HG03354 (cell line): ENCODE measurements at regions not wholly inside any gene's neighbourhood (a gene's known extent, or its start where the extent isn't known, plus 50 kb on each side); places are given as distances from the start of the nearest gene placed in this dataset.

Experiments used
- ATAC-seq: cut with Tn5 transposase; IDR thresholded peaks from one replicate; pipeline ENCODE4 v1.9.1; 2021; ENCODE audit warnings: mild to moderate bottlenecking; ENCODE audit not compliant: unreplicated experiment, poor library complexity, severe bottlenecking

DNA sequence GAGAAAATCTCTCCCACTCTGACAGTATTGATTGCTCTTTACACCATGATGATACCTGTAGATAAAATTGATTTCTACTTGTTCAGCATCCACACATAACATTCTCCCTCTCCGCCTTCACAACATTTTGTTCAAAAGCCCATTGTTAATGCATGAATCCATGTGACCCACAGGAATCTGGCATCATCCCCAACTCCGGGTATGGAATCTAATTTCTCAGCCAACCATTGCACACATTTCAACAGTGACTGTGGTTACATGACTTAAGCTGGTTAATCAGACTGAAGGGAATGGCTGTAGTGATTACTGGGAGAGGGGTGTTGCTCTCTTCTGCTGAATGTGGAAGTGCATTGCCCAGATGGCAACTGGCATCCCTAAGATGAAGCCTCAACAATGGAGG lies 161.4 kb upstream of the C16orf82 start:
- no peak for ATAC-seq

DNA sequence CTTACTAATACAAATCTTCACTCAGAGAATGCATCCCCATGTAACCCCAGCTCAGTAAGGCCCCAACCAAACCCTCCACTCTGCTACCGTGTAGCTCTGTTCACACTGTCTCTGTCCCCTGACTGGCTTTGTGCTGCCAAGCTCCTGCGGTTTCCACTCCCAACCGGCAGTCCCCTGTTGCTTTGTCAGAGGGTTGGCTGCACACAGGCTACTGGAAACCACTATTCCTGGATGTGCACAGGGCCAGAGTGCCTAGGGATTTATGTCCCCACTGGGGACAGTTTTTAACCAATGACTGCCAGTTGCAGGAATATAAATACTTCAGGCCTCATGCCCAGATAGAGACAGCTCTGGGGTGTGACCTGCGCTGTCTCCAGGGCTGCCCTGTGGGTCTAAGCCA lies 157.1 kb upstream of the C16orf82 start:
- no peak for ATAC-seq

DNA sequence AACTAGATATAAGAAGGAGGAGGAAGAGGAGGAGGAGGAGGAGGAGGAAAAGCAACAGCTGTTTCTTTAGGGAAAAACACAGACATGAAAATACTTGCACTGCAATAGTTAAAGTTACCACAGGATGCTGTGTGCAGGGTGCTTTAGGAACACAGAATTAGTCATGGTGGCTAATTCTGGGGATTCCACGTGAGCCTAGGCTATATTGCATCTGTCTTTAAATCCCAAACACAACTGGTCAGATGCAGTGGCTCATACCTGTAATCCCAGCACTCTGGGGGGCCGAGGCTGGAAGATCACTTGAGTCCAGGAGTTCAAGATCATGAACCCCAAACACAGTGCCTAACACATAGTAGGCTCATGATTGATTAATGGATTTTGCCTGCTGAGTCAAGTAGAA lies 155.3 kb upstream of the C16orf82 start:
- no peak for ATAC-seq

DNA sequence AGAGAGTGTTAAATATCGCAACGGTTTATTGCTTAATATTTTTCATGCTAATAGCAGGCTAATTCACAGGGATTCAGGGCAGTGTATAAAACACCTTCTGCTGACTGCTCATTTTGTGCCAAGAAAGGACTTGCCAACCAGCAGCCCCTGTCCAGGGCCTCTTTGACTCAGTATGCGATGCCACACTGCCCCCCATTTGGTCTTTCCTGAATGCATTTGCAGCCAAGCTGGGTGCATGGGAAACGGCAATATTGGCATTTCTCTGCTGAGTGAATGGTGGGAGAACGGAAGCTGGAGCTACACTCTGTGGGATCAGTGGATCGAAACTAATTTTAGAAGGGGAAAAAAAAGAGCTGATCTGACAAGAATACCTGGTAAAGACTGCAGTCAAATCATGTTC lies 152.9 kb upstream of the C16orf82 start:
- ATAC-seq, result no peak

DNA sequence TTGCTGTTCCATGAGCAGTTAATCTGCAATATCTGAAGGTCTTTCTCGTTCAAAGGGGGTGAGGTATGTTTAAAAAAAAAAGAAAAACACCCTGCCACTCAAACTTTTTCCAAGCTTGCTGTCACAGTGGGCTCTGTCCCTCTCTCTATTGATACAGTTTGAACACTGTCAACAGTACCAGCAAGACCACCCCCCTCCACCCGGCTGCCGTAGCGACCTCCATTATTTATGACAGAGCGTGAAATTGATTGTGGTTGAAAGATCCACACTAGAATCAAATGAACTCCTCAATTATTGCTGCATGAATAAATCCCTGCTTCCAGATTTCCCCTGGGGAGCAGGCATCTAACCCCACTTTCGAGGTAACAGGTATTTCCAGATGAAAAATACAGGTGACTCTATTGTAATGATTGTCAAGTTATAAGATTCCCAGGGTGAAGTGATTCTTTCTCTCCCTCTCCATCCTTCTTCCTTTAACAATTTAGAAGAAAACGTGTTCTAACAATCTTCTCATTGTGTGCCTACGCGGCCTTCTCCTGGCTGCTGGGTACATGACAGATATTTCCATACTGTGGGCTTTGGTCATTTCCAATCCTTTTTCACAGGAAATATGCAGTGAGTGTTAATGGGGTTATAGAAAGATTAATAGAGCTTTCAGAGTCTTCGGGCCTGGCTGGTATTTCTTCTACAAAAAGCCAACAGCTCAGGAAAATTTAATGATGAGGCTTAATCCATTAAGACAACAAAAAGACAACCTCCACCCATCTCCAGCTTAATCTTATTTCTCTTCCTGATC lies 135.7 kb upstream of the C16orf82 start:
- no peak for ATAC-seq

DNA sequence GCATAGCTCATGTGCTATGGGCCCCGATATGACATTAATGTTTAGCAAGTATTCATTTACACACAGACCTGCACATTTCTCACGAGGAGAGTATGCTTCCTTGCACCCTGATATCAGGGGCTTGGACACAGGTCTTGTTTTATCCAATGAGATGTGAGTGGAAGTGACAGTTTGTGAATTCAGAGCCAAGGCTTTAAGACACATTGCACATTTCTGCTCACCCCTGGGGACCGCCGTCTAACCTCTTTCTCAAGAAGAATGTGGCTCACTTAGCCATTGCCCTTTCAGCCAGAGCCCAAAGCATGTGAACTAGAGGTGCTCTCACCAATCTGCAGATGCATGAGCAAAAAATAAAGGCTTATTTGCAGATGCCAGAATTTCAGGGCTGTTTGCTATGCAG lies 116.1 kb upstream of the C16orf82 start:
- ATAC-seq, result no peak

DNA sequence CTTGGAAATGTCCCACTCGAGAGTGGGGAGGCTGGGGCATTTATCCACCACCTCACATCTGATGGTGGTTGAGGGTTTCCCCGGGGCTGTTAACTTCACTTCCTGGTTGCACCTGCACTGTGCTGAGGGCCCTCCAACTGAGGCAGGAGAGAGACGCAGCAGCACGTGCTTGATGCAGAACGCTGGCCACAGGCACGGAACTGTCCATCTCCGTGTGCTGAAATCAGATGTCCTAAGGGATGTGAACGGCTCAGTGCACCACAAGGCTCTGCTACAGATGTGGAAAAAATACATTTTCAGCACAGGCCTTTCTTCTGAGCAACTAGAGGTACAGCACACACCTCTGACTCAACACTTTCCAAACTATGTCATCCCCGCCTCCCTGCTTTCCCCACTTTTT lies 114.8 kb upstream of the C16orf82 start:
- ATAC-seq, result no peak

DNA sequence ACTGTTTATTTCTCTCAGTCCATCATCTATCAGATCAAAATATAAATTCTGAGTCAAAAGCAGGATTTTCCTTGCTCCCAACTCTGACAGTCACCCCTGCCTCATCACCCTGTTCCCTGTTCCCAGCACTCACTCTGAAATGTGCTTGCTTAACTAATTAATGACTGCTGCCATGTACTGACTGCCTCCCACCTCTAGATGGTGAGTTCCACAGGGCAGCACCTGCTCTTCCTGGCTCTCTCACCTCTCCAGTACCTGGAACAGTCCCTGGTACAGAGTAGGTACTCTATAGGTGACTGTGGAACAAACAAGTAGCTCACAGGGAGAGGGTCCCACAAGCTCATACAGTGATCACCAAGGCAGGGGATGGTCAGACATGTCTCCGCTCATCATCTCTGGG lies 114.3 kb upstream of the C16orf82 start:
- no peak for ATAC-seq

DNA sequence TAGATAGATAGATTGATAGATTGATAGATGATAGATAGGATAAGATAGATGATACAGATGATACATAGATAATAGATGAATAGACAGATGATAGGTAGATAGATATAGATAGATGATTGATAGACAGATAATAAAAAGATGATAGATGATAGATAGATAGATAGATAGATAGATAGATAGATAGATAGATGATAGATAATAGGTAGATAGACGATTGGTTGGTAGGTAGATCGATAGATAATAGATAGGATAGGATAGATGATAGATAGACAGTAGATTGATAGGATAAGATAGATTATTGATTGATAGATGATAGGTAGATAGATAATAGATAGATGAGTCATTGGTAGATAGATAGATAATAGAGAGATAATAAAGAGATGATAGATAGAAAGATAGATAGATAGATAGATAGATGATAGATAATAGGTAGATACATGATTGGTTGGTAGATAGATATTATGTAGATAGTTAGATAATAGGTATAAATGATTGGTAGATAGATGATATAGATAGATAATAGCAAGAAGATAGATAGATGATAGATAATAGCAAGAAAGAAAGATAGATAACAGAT lies 109.4 kb upstream of the C16orf82 start:
- no peak for ATAC-seq

DNA sequence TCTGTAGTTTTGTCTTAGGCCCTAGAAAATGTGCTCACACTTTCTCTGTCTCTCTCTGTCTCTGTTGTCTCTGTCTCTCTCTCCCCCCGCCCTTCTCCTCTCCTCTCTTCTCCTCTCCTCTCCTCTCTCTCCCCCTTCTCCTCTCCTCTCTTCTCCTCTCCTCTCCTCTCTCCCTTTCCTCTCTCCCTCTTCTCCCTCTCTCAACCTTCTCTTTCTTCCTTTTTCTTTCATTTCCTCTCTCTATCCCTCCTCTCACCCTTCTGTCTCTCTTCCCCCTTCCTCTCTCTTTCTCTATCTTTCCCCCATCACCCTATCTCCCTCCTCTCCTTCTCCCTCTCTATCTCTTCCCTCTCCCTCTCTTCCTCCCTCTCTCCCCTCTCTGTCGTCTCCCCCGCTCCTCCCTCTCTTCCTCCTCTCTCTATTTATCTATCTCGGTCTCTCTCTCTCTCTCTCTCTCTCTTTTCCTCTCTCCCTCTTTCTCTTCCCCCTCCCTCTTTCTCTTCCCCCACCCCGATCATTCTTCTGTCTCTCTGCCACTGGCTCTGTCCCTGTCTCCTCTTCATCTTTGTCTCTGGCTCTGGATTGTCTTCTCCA lies 107.2 kb upstream of the C16orf82 start:
- no peak for ATAC-seq

DNA sequence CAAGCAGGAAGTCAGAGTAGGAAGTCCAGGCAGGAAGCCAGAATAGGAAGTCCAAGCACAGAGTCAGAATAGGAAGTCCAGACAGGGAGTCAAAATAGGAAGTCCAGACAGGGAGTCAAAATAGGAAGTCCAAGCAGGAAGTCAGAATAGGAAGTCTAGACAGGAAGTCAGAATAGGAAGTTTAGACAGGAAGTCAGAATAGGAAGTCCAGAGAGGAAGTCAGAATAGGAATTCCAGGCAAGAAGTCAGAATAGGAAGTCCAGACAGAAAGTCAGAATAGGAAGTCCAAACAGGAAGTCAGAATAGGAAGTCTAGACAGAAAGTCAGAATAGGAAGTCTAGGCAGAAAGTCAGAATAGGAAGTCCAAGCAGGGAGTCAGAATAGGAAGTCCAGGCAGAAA lies 105.3 kb upstream of the C16orf82 start:
- no peak for ATAC-seq

DNA sequence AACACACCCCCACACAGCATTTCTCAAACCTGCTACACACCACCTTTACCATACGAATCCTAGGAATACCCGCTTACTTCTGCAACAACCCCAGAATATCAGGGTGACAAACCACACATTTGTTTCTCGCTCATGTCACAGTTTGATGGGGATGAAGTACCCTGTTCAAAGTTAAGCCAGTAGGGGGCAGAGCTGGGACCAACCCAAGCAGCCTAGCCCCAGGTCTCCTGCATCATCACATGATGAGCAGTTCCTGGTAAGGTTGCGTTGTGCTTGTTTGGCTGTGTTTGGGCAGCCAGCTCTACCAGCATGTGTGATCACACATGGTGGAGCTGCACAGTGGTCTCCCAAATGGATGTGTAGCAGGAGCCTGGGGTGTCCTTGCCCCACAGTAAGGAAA lies 103.6 kb upstream of the C16orf82 start:
- ATAC-seq, result no peak

DNA sequence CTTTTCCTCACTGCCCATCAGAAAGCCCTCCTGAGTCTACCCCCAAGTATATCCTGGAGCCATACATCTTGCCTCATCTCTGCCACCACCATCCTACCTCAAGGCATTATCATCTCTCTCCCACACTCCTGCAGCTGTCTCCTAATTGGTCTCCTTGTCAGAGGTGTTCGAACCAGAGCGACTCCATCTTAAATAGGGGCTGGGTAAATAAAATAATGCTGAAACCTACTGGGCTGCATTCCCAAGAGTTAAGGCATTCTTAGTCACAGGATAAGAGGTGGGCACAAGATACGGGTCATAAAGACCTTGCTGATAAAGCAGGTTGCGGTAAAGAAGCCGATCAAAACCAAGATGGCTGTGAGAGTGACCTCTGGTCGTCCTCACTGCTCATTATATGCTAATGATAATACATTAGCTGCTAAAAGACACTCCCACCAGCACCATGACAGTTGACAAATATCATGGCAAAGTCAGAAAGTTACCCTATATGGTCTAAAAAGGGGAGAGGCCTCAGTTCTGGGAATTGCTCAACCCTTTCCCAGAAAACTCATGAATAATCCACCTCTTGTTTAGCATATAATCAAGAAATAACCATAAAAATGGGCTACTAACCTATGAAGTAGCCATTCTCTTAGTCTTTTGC lies 97.0 kb upstream of the C16orf82 start:
- ATAC-seq, result no peak

DNA sequence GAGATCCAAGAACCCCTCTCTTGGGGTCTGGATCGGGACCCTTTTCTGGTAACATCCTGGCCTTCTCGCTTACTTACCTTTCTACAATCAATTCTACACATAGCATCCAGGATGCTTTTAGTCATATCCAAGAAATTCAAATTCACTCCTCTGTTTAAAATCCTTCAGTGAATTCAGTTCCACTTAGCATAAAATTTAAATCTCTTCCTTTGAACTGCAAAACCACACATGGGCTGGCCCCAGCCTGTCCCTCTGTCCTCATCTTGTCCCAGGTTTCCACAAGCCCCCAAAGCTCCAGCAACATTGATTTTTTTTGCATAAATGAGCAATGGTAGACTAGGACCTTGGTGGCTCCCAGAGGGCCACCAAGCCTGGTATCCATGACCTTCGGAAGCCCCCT lies 96.4 kb upstream of the C16orf82 start:
- no peak for ATAC-seq

DNA sequence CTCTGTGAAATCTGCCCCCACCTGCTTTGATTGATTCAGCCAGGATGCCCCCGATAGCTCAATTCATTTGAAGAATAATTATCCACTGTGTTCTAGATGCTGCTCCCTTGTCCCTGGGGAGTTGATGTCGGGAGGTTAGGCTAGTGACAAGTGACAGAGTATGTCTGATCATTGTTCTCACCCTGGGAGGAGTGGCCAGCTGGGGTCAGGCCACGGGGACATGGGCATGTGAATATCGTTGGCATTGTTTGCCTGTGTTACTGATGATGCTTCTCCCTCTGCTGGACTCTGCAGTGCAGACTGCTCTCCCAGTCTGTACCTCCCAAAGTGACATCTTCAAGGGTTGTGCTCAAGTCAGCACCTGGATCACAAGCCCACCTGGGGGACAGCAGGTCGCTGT lies 89.9 kb upstream of the C16orf82 start:
- no peak for ATAC-seq

DNA sequence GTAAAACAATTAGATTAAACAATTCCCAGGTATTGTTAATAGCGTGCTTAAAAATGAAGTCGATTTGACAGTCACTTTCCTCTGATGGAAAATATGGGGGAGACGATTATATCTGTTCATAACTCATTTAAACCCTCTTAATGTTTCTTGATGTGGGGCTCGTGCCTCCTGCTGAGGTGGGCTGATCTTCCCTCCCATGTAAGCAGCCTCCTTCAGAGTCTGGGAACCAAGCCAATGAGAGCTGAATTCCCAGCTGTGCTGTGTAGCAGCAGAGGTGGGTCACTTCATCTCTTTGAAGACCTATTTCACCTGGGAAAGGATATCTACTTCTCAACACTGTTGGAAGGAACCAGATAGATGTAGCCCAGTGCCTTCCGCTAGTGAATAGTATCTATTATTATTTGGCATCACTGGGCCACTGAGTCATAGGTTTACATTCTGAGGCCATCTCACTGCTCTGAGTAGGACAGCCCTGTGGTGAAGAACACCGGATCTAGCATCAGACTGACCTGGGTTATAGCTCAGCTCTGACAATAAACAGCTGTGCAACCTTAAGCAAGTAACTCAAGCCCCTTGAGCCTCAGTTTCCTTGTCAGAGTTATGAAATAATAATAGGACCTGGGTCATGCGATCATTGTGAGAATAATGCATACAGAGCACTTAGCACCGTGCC lies 85.3 kb upstream of the C16orf82 start:
- no peak for ATAC-seq

DNA sequence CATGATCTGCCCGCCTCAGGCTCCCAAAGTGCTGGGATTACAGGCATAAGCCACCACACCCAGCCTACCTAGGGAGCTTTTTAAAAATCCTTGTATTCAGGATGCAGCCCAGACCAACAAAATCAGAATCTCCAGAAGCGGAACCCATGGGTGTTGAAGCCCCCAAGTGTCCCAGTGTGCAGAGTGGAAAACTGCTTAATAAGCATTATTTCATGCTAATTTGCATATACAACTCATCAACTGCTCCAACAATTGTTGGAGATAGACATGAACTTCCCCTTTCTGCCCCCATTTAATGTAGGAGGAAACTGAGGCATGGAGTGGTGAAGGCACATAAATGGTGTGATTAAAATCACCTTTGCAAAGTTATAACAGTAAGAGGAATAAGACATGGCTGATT lies 84.3 kb upstream of the C16orf82 start:
- ATAC-seq, result no peak

DNA sequence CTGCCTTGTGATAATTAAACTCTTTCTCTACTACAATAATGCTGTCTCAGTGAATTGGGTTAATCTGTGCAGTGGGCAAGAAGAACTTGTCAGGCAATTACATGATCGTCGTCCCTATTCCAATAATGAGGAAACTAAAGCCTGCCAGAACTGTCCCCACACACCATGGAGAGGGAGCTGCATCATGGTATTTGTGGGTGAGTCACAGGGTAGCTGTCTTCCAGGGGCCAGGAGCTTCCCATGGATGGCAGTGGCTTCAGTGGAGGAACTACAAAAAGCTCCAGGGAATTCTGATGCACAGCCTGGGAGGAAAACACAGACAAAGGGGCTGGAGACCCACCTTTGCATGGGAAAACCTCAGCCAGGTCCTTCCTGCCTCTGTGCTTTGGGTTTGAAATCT lies 83.3 kb upstream of the C16orf82 start:
- no peak for ATAC-seq

DNA sequence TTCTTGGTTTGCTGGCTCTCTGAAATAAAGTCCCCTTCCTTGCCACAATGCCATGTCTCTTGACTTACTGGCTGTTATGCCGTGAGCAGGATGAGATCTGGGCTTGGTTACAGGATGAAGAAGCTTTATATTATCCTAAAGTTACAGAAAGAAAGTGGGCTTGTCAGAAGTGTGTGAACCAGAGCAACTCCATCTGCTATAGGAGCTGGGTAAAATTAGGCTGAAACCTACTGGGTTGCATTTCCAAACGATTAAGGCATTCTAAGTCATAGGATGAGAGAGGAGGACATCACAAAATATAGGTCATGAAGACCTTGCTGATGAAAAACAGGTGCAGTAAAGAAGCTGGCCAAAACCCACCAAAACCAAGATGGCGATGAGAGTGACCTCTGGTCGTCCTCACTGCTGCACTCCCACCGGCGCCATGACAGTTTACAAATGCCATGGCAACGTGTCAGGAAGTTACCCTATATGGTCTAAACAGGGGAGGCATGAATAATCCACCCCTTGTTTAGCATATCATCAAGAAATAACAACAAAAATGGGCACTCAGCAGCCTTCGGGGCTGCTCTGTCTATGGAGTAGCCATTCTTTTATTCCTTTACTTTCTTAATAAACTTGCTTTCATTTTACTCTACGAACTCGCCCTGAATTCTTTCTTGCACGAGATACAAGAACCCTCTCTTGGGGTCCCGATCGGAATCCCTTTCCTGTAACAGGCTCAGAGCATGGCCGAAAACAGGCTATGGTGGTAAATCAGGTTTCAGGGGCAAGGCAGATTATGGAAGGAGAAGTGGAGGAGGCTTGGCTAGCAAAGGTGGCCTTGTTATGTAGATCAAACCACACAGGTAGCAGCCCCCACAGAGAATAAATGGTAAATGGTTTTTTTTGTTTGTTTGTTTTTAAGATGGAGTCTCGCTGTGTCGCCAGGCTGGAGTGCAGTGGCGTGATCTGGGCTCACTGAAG lies 81.3 kb upstream of the C16orf82 start:
- no peak for ATAC-seq
